WTC11 (cell line): ENCODE measurements at regions not wholly inside any gene's neighbourhood (a gene's known extent, or its start where the extent isn't known, plus 50 kb on each side); places are given as distances from the start of the nearest gene placed in this dataset.

ENCODE experiments used
- ATAC-seq: fragments of 200-7000 bp; cut with Tn5 transposase; 2 replicates; pipeline ENCODE4 v1.10.0; 2021; ENCODE audit warnings: mild to moderate bottlenecking, moderate library complexity
- CTCF ChIA-PET: fragments of 300-600 bp; sonication (Branson Sonifier 250); formaldehyde crosslinking; loops from one replicate; lab custom pipeline; 2021; ENCODE audit warnings: antibody characterized with exemption; lab: Charles Lee
- POLR2A ChIA-PET: fragments of 350-600 bp; sonication (Branson Sonifier 250); formaldehyde crosslinking; loops from one replicate; lab custom pipeline; 2021; ENCODE audit warnings: antibody characterized with exemption; lab: Charles Lee
- DNase-seq: peaks from one replicate; pipeline ENCODE4 v3.0.0; 2021; ENCODE audit warnings: low spot score
- H3K27ac Mint-ChIP-seq: 2 replicates; pipeline ENCODE4 v1.8.0; 2021; ENCODE audit warnings: mixed read lengths
- H3K27me3 Mint-ChIP-seq: 2 replicates; pipeline ENCODE4 v1.8.0; 2021; ENCODE audit warnings: low read depth, mild to moderate bottlenecking, moderate library complexity, mixed read lengths
- H3K36me3 Mint-ChIP-seq: 2 replicates; pipeline ENCODE4 v1.8.0; 2021; ENCODE audit warnings: mixed read lengths
- H3K4me1 Mint-ChIP-seq: 2 replicates; pipeline ENCODE4 v1.8.0; 2022; ENCODE audit warnings: mixed read lengths
- H3K4me3 Mint-ChIP-seq: 2 replicates; pipeline ENCODE4 v1.8.0; 2021; ENCODE audit warnings: mild to moderate bottlenecking, moderate library complexity, mixed read lengths
- H3K9me3 Mint-ChIP-seq: 2 replicates; pipeline ENCODE4 v1.8.0; 2021; ENCODE audit warnings: mixed read lengths
- FOXP4 ChIP-seq: sonication (generic); formaldehyde crosslinking; IDR thresholded peaks from 2 replicates; pipeline ENCODE4 v1.8.0; 2022; ENCODE audit warnings: mild to moderate bottlenecking, missing genetic modification reagents
- GRHL2 ChIP-seq: fragments of 250-450 bp; sonication (Bioruptor Pico); IDR thresholded peaks from 2 replicates; pipeline ENCODE4 v1.8.0; 2022; ENCODE audit warnings: mild to moderate bottlenecking, moderate library complexity; ENCODE audit not compliant: insufficient replicate concordance, severe bottlenecking
- HMGXB4 ChIP-seq: sonication (generic); formaldehyde crosslinking; IDR thresholded peaks from 2 replicates; pipeline ENCODE4 v1.8.1; 2023; ENCODE audit warnings: mild to moderate bottlenecking, moderate library complexity, missing genetic modification reagents
- KAT7 ChIP-seq: sonication (generic); formaldehyde crosslinking; IDR thresholded peaks from 2 replicates; pipeline ENCODE4 v1.8.1; 2023; ENCODE audit warnings: missing genetic modification reagents, mild to moderate bottlenecking, borderline replicate concordance
- NR2C2 ChIP-seq: sonication (generic); formaldehyde crosslinking; IDR thresholded peaks from 2 replicates; pipeline ENCODE4 v1.8.0; 2022; ENCODE audit warnings: mild to moderate bottlenecking, missing genetic modification reagents
- SMAD3 ChIP-seq: sonication (generic); formaldehyde crosslinking; IDR thresholded peaks from 2 replicates; pipeline ENCODE4 v1.8.0; 2022; ENCODE audit warnings: missing genetic modification reagents, mild to moderate bottlenecking, borderline replicate concordance
- STAT6 ChIP-seq: sonication (generic); formaldehyde crosslinking; conservative IDR thresholded peaks from 2 replicates; pipeline ENCODE4 v1.8.1; 2023; ENCODE audit warnings: mild to moderate bottlenecking, low read depth, missing genetic modification reagents, moderate library complexity
- TEAD4 ChIP-seq: sonication (generic); formaldehyde crosslinking; IDR thresholded peaks from 2 replicates; pipeline ENCODE4 v1.8.0; 2022; ENCODE audit warnings: mild to moderate bottlenecking, missing genetic modification reagents
- TP53 ChIP-seq: sonication (generic); formaldehyde crosslinking; IDR thresholded peaks from 2 replicates; pipeline ENCODE4 v1.8.1; 2023; ENCODE audit warnings: mild to moderate bottlenecking, missing genetic modification reagents
- USF1 ChIP-seq: sonication (generic); formaldehyde crosslinking; IDR thresholded peaks from 2 replicates; pipeline ENCODE4 v1.8.0; 2022; ENCODE audit warnings: mild to moderate bottlenecking, missing genetic modification reagents
- USF2 ChIP-seq: sonication (generic); formaldehyde crosslinking; IDR thresholded peaks from 2 replicates; pipeline ENCODE4 v1.8.1; 2023; ENCODE audit warnings: mild to moderate bottlenecking, missing genetic modification reagents, moderate library complexity
- ZNF263 ChIP-seq: sonication (generic); formaldehyde crosslinking; IDR thresholded peaks from 2 replicates; pipeline ENCODE4 v1.8.1; 2022; ENCODE audit warnings: low read depth, mild to moderate bottlenecking, moderate library complexity, missing genetic modification reagents
- ZNF317 ChIP-seq: sonication (generic); formaldehyde crosslinking; IDR thresholded peaks from 2 replicates; pipeline ENCODE4 v1.8.1; 2023; ENCODE audit warnings: low read depth, mild to moderate bottlenecking, moderate library complexity, missing genetic modification reagents, borderline replicate concordance
- ZNF416 ChIP-seq: fragments of 250-450 bp; sonication (Bioruptor Pico); IDR thresholded peaks from 2 replicates; pipeline ENCODE4 v1.9.0; 2021; ENCODE audit warnings: mild to moderate bottlenecking, inconsistent platforms
- ZNF671 ChIP-seq: fragments of 250-450 bp; sonication (Bioruptor Pico); IDR thresholded peaks from 2 replicates; pipeline ENCODE4 v1.8.0; 2021; ENCODE audit warnings: mild to moderate bottlenecking
- ZSCAN18 ChIP-seq: fragments of 250-450 bp; sonication (Bioruptor Pico); IDR thresholded peaks from 2 replicates; pipeline ENCODE4 v2.1.2; 2022; ENCODE audit warnings: mild to moderate bottlenecking, moderate library complexity

- peaks cover 10% of the 10 kb centered on the region; the same call in 1 of the 2 replicates for H3K36me3 Mint-ChIP-seq
- POLR2A ChIA-PET = no interaction called here
- no peak for TF ChIP-seq ZNF416
- no peak for TF ChIP-seq STAT6 (CRISPR knock-in tag)
- TF ChIP-seq NR2C2 = no peak
- TF ChIP-seq TEAD4 (CRISPR knock-in tag) = no peak
- TF ChIP-seq FOXP4 (CRISPR knock-in tag) = no peak
- no peak for TF ChIP-seq HMGXB4 (CRISPR knock-in tag)
- no peak for TF ChIP-seq ZNF671
- no peak for TF ChIP-seq ZNF263 (CRISPR knock-in tag)
- no peak for TF ChIP-seq SMAD3 (CRISPR knock-in tag)
- TF ChIP-seq ZNF317 (CRISPR knock-in tag) = no peak
- no peak for TF ChIP-seq GRHL2
- TF ChIP-seq ZSCAN18 = no peak
- no peak for TF ChIP-seq TP53 (CRISPR knock-in tag)
- H3K27me3 Mint-ChIP-seq = no peaks in the 10 kb centered on the region
- peaks cover 9% of the 10 kb centered on the region for H3K4me1 Mint-ChIP-seq
- peaks cover 27% of the 10 kb centered on the region for H3K9me3 Mint-ChIP-seq
- H3K4me3 Mint-ChIP-seq = no peak overlapping the region
- no peak overlapping the region for H3K27ac Mint-ChIP-seq
- ATAC-seq (no peak), DNase-seq (no peak)
- CTCF ChIA-PET = interaction anchor here (1.6 kb wide), 1 partner anchor 23 kb away, joined by 4 read pairs; no protein-coding TSS in a partner anchor
Measured at GRCh38 chr5:69000949-69001348, 92.9 kb upstream of the SLC30A5 start.

GRCh38 chr5:69001627-69002026 is 92.2 kb upstream of the SLC30A5 start:
- TF ChIP-seq KAT7 (no peak), USF2 (peak; percentile 63), USF1 (CRISPR knock-in tag) (peak; percentile 13; the same call in 1 of the 2 replicates)
- peaks cover 10% of the 10 kb centered on the region; the same call in 1 of the 2 replicates for H3K36me3 Mint-ChIP-seq
- H3K4me1 Mint-ChIP-seq = peaks cover 6% of the 10 kb centered on the region
- CTCF ChIA-PET = interaction anchor here (0.5 to 1.6 kb wide), 2 partner anchors 23 to 299 kb away, joined by 4 to 5 read pairs; no protein-coding TSS in a partner anchor
- no peaks in the 10 kb centered on the region for H3K27me3 Mint-ChIP-seq
- DNase-seq (no peak), ATAC-seq (no peak)
- H3K4me3 Mint-ChIP-seq = no peak overlapping the region
- H3K27ac Mint-ChIP-seq = no peak overlapping the region
- POLR2A ChIA-PET = no interaction called here
- H3K9me3 Mint-ChIP-seq = peaks cover 27% of the 10 kb centered on the region
